IMR-90 (cell line): ENCODE measurements at regions not wholly inside any gene's neighbourhood (a gene's known extent, or its start where the extent isn't known, plus 50 kb on each side); places are given as distances from the start of the nearest gene placed in this dataset.

Source experiments
- ATAC-seq: fragments of 200-7000 bp; cut with Tn5 transposase; 2 replicates; pipeline ENCODE4 v1.9.1; 2020; ENCODE audit warnings: low read depth, mild to moderate bottlenecking, moderate library complexity
- BruUV-seq: library from RNA; stranded (reverse); fragments of 400-500 nt; replicated peaks from 2 replicates; lab custom pipeline; 2021; lab: Mats Ljungman, UMichigan
- CTCF ChIA-PET: fragments of 300-600 bp; formaldehyde crosslinking; extraction: SDS; loops from one replicate; lab custom pipeline; 2021; ENCODE audit warnings: antibody characterized with exemption; lab: Yijun Ruan, JAX
- POLR2A ChIA-PET: fragments of 300-600 bp; sonication (Branson Sonifier 250); formaldehyde crosslinking; loops from one replicate; lab custom pipeline; 2022; ENCODE audit warnings: antibody characterized with exemption; ENCODE audit not compliant: unreplicated experiment; lab: Charles Lee
- DNase-seq: peaks from one replicate; pipeline ENCODE4 v3.0.0; 2013
- H2AFZ ChIP-seq: replicated peaks from 2 replicates; pipeline ENCODE3; 2013; ENCODE audit warnings: low read length, mild to moderate bottlenecking; ENCODE audit not compliant: poor library complexity
- H2AK5ac ChIP-seq: 2 replicates; pipeline ENCODE4 v1.6.1; 2013; ENCODE audit warnings: low read depth, low read length, inconsistent platforms
- H2AK9ac ChIP-seq: replicated peaks from 2 replicates; pipeline ENCODE3; 2013; ENCODE audit warnings: mild to moderate bottlenecking, low read depth, low read length, moderate library complexity; ENCODE audit not compliant: poor library complexity
- H2BK120ac ChIP-seq: 2 replicates; pipeline ENCODE4 v1.6.1; 2013; ENCODE audit warnings: low read depth, low read length, inconsistent platforms
- H2BK15ac ChIP-seq: 3 replicates; pipeline ENCODE4 v1.6.1; 2013; ENCODE audit warnings: low read depth, low read length, inconsistent platforms
- H2BK20ac ChIP-seq: 2 replicates; pipeline ENCODE4 v1.6.1; 2013; ENCODE audit warnings: low read depth, mild to moderate bottlenecking, inconsistent platforms, low read length, moderate library complexity
- H2BK5ac ChIP-seq: 2 replicates; pipeline ENCODE4 v1.6.1; 2013; ENCODE audit warnings: mild to moderate bottlenecking, low read depth, low read length, inconsistent platforms; ENCODE audit not compliant: poor library complexity, severe bottlenecking
- H3K14ac ChIP-seq: replicated peaks from 2 replicates; pipeline ENCODE4 v1.6.1; 2013; ENCODE audit warnings: low read depth, low read length, inconsistent platforms
- H3K18ac ChIP-seq: 2 replicates; pipeline ENCODE4 v1.6.1; 2013; ENCODE audit warnings: low read depth, low read length, control low read depth
- H3K23ac ChIP-seq: 2 replicates; pipeline ENCODE4 v1.6.1; 2013; ENCODE audit warnings: low read depth, low read length, inconsistent platforms
- H3K27ac ChIP-seq: 2 replicates; pipeline ENCODE4 v1.5.1; 2013; ENCODE audit warnings: mild to moderate bottlenecking, control low read depth, low read length; ENCODE audit not compliant: insufficient read depth
- H3K27me3 ChIP-seq: 2 replicates; pipeline ENCODE4 v1.6.1; 2013; ENCODE audit warnings: low read length; ENCODE audit not compliant: control insufficient read depth, insufficient read depth
- H3K36me3 ChIP-seq: 2 replicates; pipeline ENCODE4 v1.6.1; 2013; ENCODE audit warnings: low read length, mixed read lengths; ENCODE audit not compliant: control insufficient read depth, insufficient read depth
- H3K4ac ChIP-seq: 2 replicates; pipeline ENCODE4 v1.6.1; 2013; ENCODE audit warnings: low read depth, low read length, inconsistent platforms
- H3K4me1 ChIP-seq: 2 replicates; pipeline ENCODE4 v1.6.1; 2013; ENCODE audit warnings: low read length, mixed read lengths; ENCODE audit not compliant: control insufficient read depth, insufficient read depth
- H3K4me2 ChIP-seq: 2 replicates; pipeline ENCODE4 v1.6.1; 2013; ENCODE audit warnings: low read depth, mild to moderate bottlenecking, control low read depth, low read length, moderate library complexity
- H3K4me3 ChIP-seq: 2 replicates; pipeline ENCODE4 v1.5.1; 2013; ENCODE audit warnings: low read depth, mild to moderate bottlenecking, control low read depth, low read length, moderate library complexity; ENCODE audit not compliant: insufficient read depth
- H3K56ac ChIP-seq: 2 replicates; pipeline ENCODE4 v1.6.1; 2013; ENCODE audit warnings: low read length, inconsistent platforms; ENCODE audit not compliant: insufficient read depth; ENCODE audit errors: extremely low read depth
- H3K79me1 ChIP-seq, 2 experiments: 2 replicates each; pipeline ENCODE4 v1.6.1; 2013; ENCODE audit warnings: low read length in 2 of 2, inconsistent platforms in 1 of 2, low read depth in 1 of 2
- H3K9ac ChIP-seq: 2 replicates; pipeline ENCODE4 v1.6.1; 2013; ENCODE audit warnings: low read depth, low read length, control low read depth
- H3K9me1 ChIP-seq: 2 replicates; pipeline ENCODE4 v1.6.1; 2013; ENCODE audit warnings: low read length, inconsistent platforms; ENCODE audit not compliant: insufficient read depth
- H3K9me3 ChIP-seq: 2 replicates; pipeline ENCODE4 v1.6.1; 2013; ENCODE audit warnings: low read length; ENCODE audit not compliant: control insufficient read depth, insufficient read depth
- H4K20me1 ChIP-seq: 2 replicates; pipeline ENCODE4 v1.6.1; 2013; ENCODE audit warnings: low read length, inconsistent platforms; ENCODE audit not compliant: insufficient read depth
- H4K5ac ChIP-seq: 2 replicates; pipeline ENCODE4 v1.6.1; 2013; ENCODE audit warnings: mild to moderate bottlenecking, low read depth, low read length, control low read depth
- H4K8ac ChIP-seq, 2 experiments: 2 replicates each; pipeline ENCODE4 v1.6.1; 2013; ENCODE audit warnings: low read depth in 2 of 2, low read length in 2 of 2, control low read depth in 1 of 2, inconsistent platforms in 1 of 2
- H4K91ac ChIP-seq: 2 replicates; pipeline ENCODE4 v1.6.1; 2013; ENCODE audit warnings: low read depth, low read length, inconsistent platforms; ENCODE audit not compliant: insufficient read depth
- BHLHE40 ChIP-seq: fragments of 150-350 bp; IDR thresholded peaks from 2 replicates; pipeline ENCODE4 v1.6.1; 2016; ENCODE audit warnings: mild to moderate bottlenecking, low read depth, low read length
- CEBPB ChIP-seq: IDR thresholded peaks from 2 replicates; pipeline ENCODE4 v1.6.1; 2012; ENCODE audit warnings: low read depth, low read length, improper control_type of control experiment
- MAFK ChIP-seq: IDR thresholded peaks from 2 replicates; pipeline ENCODE4 v1.6.1; 2012; ENCODE audit warnings: low read depth, low read length, improper control_type of control experiment
- MXI1 ChIP-seq: IDR thresholded peaks from 2 replicates; pipeline ENCODE4 v1.6.1; 2012; ENCODE audit warnings: low read depth, mild to moderate bottlenecking, low read length, moderate library complexity, borderline replicate concordance
- POLR2A ChIP-seq: IDR thresholded peaks from 2 replicates; pipeline ENCODE4 v1.6.1; 2012; ENCODE audit warnings: mild to moderate bottlenecking, low read depth, low read length
- RCOR1 ChIP-seq: IDR thresholded peaks from 2 replicates; pipeline ENCODE4 v1.6.1; 2012; ENCODE audit warnings: mild to moderate bottlenecking, low read length, improper control_type of control experiment; ENCODE audit not compliant: insufficient replicate concordance
- SMC3 ChIP-seq: fragments of 150-350 bp; IDR thresholded peaks from 2 replicates; pipeline ENCODE4 v1.6.1; 2016; ENCODE audit warnings: low read depth, mild to moderate bottlenecking, antibody characterized with exemption, low read length, moderate library complexity
- USF2 ChIP-seq: fragments of 150-350 bp; IDR thresholded peaks from 2 replicates; pipeline ENCODE4 v1.6.1; 2017; ENCODE audit warnings: mild to moderate bottlenecking, antibody characterized with exemption, low read length, low read depth
- WGBS, 2 experiments: methylation state at CpG; one replicate each; pipeline versions ENCODE4 v1.1.5 to v1.1.7; 2013; ENCODE audit warnings: missing lambda C conversion rate in 2 of 2; ENCODE audit not compliant: insufficient read length in 1 of 2; ENCODE audit errors: extremely low coverage in 2 of 2; 5-methylcytosine and 5-hydroxymethylcytosine counted together
- dilution Hi-C: fragments of 300-500 bp; cut with HindIII; formaldehyde crosslinking; loops from one replicate; pipeline ENCODE4 v1.14.3; 2018; ENCODE audit warnings: low sequenced_read_pairs; ENCODE audit not compliant: unreplicated experiment
- in situ Hi-C: fragments of 300-500 bp; cut with MboI; formaldehyde crosslinking; loops from 3 replicates; pipeline ENCODE4 v1.14.3; 2019; ENCODE audit warnings: low sequenced_read_pairs, inconsistent platforms, mixed read lengths
- intact Hi-C: fragments of 100-400 bp; cut with micrococcal nuclease; formaldehyde crosslinking; loops from 2 replicates; pipeline ENCODE4 v1.10.0; 2022

- Histone ChIP-seq H3K4me2 (no peak overlapping the region), H3K23ac (no peak overlapping the region), H3K4me3 (no peak overlapping the region), H3K36me3 (no peaks in the 10 kb centered on the region), H3K9ac (no peak overlapping the region), H4K91ac (no peak overlapping the region), H3K4ac (no peak overlapping the region), H3K56ac (no peak overlapping the region), H3K18ac (no peak overlapping the region), H2AK9ac (no peak overlapping the region), H4K8ac (no peak overlapping the region), H3K79me1 (no peaks in the 10 kb centered on the region), H3K27me3 (no peaks in the 10 kb centered on the region; the same call in 1 of the 2 replicates), H2BK120ac (no peak overlapping the region), H4K20me1 (no peaks in the 10 kb centered on the region), H2AFZ (no peak overlapping the region), H2BK15ac (no peak overlapping the region), H2BK20ac (no peak overlapping the region), H3K9me3 (peaks cover 9% of the 10 kb centered on the region), H2BK5ac (no peak overlapping the region), H3K14ac (no peak overlapping the region), H4K5ac (no peak overlapping the region), H2AK5ac (no peak overlapping the region), H3K27ac (no peak overlapping the region), H3K9me1 (no peaks in the 10 kb centered on the region), H3K4me1 (no peaks in the 10 kb centered on the region)
- intact Hi-C loops, result no loop called here
- in situ Hi-C loops, result no loop called here
- WGBS, 2 experiments, result 71% methylated on average over 6 of the region's 16 CpGs; no CpG with 5 or more reads in 1 of the 2 experiments
- dilution Hi-C loops, result no loop called here
- TF ChIP-seq MAFK (no peak), BHLHE40 (no peak), POLR2A (no peak), RCOR1 (no peak), SMC3 (no peak), MXI1 (no peak), CEBPB (no peak), USF2 (no peak)
- CTCF ChIA-PET, result no interaction called here
- POLR2A ChIA-PET, result no interaction called here
- DNase-seq, result no peak
- no peak for ATAC-seq
- no TSS peak for BruUV-seq
Measured at GRCh38 chr2:239504643-239505235, 103.9 kb upstream of the HDAC4 start.
